ENCODE measurements at regions not wholly inside any gene's neighbourhood (a gene's known extent, or its start where the extent isn't known, plus 50 kb on each side); places are given as distances from the start of the nearest gene placed in this dataset.

DNA sequence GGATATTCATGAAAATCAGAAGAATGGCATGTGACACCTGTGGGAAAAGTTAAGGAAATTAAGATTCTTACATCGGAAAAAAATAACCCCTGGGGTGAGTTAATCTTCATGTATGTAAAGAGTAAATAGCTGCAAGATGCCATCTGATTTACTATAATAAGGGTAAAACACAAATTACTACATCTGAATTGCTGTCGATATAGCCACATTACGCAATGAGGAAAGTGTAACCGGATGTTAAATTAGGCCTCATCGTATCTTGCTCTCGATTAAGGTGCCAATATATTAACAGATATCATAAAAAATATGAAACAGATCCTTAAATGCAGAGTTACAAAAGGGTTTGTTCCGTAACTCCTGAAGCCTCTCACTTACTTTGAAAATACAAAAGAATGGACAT, 87.4 kb upstream of the ID4 start:
- ChIA-PET POLR2A (no interaction called here), CTCF (no interaction called here)
- no peak overlapping the region for H3K4me3 ChIP-seq (ENCODE audit: low read depth, low read length)

DNA sequence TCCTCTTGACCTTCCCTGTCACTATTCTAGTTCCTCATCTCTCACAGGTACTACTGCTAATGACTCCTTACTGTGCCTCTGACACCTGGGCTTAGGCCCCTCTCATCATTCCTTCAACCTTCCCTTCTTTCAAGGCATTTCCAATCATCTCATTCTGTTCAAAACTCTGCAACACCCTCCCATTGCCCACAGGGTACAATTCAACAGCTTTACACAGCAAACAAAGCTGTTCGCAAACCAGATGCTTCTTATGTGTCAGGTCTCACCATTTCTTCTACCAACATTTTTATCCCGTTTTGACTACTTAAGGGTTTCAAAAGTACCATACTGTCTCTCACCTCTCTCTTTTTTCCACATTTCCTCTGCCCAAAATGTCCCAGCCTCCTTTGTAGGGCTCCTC, 84.4 kb upstream of the ID4 start:
- TF ChIP-seq, protein P1, sequence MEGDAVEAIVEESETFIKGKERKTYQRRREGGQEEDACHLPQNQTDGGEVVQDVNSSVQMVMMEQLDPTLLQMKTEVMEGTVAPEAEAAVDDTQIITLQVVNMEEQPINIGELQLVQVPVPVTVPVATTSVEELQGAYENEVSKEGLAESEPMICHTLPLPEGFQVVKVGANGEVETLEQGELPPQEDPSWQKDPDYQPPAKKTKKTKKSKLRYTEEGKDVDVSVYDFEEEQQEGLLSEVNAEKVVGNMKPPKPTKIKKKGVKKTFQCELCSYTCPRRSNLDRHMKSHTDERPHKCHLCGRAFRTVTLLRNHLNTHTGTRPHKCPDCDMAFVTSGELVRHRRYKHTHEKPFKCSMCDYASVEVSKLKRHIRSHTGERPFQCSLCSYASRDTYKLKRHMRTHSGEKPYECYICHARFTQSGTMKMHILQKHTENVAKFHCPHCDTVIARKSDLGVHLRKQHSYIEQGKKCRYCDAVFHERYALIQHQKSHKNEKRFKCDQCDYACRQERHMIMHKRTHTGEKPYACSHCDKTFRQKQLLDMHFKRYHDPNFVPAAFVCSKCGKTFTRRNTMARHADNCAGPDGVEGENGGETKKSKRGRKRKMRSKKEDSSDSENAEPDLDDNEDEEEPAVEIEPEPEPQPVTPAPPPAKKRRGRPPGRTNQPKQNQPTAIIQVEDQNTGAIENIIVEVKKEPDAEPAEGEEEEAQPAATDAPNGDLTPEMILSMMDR (IDR thresholded peaks at IDR 0.05; ENCODE audit: insufficient read depth, low read length, missing control alignments) = no peak
- no peak for DNase-seq (ENCODE audit: low read depth, low spot score)
- ChIA-PET POLR2A (no interaction called here), CTCF (no interaction called here)
- no peak overlapping the region for H3K4me3 ChIP-seq (ENCODE audit: low read depth, low read length)

More for the DNA sequence above, 87.4 kb upstream of the ID4 start:
- no peak for DNase-seq (ENCODE audit: low read depth, low spot score)
- TF ChIP-seq, protein P1 (IDR thresholded peaks at IDR 0.05; ENCODE audit: insufficient read depth, low read length, missing control alignments) = no peak

DNA sequence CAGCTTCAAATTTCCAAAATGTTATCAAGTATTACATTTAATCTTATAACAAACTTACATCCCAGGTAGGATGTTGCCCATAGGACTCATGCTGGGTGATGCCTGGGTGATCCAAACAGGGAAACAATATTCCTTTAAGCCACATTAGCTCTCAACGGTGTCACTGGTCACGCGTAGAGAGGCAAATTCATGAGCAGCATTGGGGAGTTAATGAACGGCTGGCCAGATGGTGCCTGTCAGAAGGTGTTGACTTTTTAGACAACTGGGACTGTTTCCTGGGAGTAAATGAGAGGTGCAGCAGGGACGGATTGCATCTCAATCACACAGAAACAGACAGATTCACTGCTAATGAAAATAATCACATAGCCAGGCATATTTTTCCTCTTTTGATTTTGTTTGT, 83.3 kb upstream of the ID4 start:
- ChIA-PET CTCF (no interaction called here), POLR2A (no interaction called here)
- H3K4me3 ChIP-seq (ENCODE audit: low read depth, low read length) = no peak overlapping the region
- TF ChIP-seq, protein P1 (IDR thresholded peaks at IDR 0.05; ENCODE audit: insufficient read depth, low read length, missing control alignments) = no peak
- no peak for DNase-seq (ENCODE audit: low read depth, low spot score)

DNA sequence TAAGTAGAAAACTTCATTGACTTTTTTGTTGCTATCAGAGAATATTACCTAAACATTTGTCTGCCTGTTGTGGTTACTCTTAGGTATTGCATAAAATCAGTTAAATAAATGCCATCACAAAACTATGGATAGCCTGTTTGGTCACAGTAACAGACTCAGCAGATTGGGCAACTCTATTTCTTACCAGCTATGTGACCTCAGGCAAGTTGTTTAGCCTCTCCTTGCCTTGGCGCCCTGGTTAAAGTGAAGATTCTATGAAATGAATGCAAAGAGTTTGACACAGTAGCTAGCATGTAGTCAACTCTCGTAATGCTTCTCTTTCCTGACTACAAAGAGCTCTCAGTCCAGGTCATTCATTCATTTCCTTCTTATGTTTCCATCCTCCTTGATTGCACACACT, 82.5 kb upstream of the ID4 start:
- no peak for DNase-seq (ENCODE audit: low read depth, low spot score)
- H3K4me3 ChIP-seq (ENCODE audit: low read depth, low read length) = no peak overlapping the region
- ChIA-PET CTCF (interaction anchor here (1.0 kb wide), 1 partner anchor 18 kb away, joined by 4 read pairs; no protein-coding TSS in a partner anchor), POLR2A (no interaction called here)
- TF ChIP-seq, protein P1 (IDR thresholded peaks at IDR 0.05; ENCODE audit: insufficient read depth, low read length, missing control alignments) = no peak

DNA sequence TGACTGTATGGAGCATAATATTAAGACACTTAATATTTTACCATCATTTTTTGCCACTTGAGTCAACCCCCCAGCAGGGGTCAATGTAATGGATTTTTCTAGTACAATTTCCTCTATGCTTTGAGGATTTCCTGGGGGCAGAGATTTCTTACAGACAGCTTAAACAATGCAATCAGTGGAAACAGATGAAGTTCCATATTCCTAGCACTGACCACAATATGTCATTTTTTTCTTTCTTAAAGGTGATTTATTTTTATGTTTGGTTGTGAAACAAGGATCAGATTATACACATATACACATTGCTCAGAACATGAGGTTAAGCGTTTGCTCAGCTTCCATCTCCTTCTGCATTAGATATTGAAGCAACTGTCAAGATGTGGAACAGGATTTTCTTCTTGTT, 82.0 kb upstream of the ID4 start:
- no peak overlapping the region for H3K4me3 ChIP-seq (ENCODE audit: low read depth, low read length)
- DNase-seq (ENCODE audit: low read depth, low spot score) = no peak
- TF ChIP-seq, protein P1 (IDR thresholded peaks at IDR 0.05; ENCODE audit: insufficient read depth, low read length, missing control alignments) = no peak
- POLR2A ChIA-PET = no interaction called here
- CTCF ChIA-PET = interaction anchor here (1.0 kb wide), 1 partner anchor 19 kb away, joined by 4 read pairs; no protein-coding TSS in a partner anchor

DNA sequence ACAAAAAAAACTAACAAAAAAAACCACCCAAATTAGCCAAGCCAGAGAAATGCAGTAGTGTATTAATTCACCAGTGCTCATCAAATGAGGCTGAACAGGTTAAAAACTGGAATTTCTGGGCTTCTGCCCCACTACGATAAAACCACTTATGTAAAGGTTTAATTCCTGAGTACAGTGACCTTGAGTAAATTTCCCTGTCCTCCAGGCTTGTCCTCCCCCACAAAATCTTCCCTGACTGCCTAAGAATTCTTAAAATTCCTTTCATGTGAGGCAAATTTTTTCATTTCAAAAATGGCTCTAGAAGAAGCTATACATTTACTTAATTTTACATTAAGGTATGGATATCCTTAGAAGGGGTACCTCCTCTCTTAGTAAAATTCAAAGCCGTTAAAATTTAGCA, 80.1 kb upstream of the ID4 start:
- no peak for DNase-seq (ENCODE audit: low read depth, low spot score)
- no peak overlapping the region for H3K4me3 ChIP-seq (ENCODE audit: low read depth, low read length)
- TF ChIP-seq, protein P1 (IDR thresholded peaks at IDR 0.05; ENCODE audit: insufficient read depth, low read length, missing control alignments) = no peak
- ChIA-PET POLR2A (interaction anchor here (1.0 kb wide), 1 partner anchor 81 kb away, joined by 3 read pairs; no protein-coding TSS in a partner anchor), CTCF (no interaction called here)

Data from AG04449 (cell line).